ENCODE measurements at regions not wholly inside any gene's neighbourhood (a gene's known extent, or its start where the extent isn't known, plus 50 kb on each side); places are given as distances from the start of the nearest gene placed in this dataset.

DNA sequence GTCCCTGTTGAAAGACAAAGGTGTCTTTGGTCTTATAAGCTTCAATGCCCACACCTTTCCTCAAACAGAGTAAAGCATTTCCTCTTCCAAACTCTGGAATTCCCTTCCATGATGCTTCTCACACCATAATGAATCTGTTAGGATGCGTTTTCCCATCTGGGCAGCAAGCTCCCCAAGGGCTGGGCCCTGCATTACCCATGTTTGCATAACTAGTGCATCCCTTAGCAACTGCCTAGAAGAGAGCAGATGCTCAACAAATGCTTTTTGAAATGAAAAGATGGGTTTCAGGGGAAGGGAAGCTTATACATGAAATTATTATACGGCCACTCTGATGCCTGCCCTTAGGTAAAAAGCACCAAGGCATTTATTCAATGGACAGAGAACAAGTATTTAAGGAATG, 124.5 kb upstream of the CCL2 start:
- no peak for DNase-seq (ENCODE audit: low read depth in 2 of 2)

- DNase-seq (ENCODE audit: low read depth in 2 of 2), result no peak
Observed at GRCh38 chr17:34131386-34131785, 123.7 kb upstream of the CCL2 start.

- DNase-seq (ENCODE audit: low read depth in 2 of 2), result no peak
Observed at GRCh38 chr17:34133350-34133749, 121.7 kb upstream of the CCL2 start.

DNA sequence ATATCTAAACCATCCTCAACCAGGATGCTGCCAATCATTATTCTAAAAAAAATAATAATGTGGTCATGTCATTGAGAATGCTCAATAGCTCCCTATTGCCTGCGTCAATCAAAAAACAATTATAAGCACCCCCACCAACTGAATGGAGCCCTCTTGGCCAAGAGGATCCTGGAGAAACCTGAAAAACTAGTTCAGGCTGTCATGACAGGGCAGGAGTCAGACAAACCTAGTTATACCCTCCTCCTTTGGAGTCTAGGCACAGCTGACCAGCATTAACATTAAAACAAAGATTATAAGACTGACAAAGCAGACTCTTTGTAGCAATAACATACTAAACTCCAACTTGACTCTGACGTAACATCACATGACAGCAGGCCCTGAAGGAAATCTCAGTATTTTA, 119.2 kb upstream of the CCL2 start:
- DNase-seq (ENCODE audit: low read depth in 2 of 2), result no peak

DNA sequence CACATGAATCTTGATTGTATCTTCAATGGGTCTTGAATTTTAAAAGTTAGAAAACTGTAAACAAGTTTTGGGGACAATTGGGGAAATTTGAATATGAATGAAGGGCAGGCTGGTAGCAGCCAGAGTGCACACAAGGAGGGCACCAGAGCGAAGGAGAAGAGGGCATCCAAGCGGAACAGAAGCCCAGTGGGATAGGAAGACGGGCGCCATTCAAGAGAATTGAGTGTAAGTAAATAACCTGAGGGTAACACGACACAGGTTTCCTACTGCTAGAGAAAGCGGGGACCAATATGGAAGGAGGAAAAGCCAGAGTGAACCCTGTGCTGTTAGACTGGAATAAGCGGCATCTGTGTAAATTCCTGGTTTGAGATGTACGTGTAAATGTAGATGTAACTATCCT, 115.1 kb upstream of the CCL2 start:
- DNase-seq (ENCODE audit: low read depth in 2 of 2), result no peak

DNA sequence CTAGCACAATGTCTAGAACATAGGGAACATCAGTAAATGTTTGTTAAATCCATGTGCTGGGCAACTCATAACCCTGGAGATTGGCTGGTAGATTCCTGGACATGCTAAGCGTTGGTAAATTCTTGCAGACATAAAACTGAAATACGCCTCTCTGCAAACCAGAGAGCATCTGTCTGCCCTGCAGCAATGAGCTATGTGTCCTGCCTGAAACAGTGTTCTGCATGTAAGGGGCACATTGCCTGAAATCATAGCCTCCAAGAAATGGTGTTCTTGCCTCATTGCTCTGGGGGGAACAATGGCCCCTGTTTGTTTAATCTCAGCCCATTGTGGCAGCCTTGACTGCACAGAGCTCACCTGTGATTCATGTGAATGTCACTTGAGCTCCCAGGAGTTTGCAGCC, 113.5 kb upstream of the CCL2 start:
- DNase-seq (ENCODE audit: low read depth in 2 of 2), result no peak

- no peak for DNase-seq (ENCODE audit: low read depth in 2 of 2)
Observed at GRCh38 chr17:34143430-34143829, 111.7 kb upstream of the CCL2 start.

GRCh38 chr17:34146440-34147043, 108.5 kb upstream of the CCL2 start:
- peak in 1 of 2 donors; percentile 14 for DNase-seq (ENCODE audit: low read depth in 2 of 2)

- no peak for DNase-seq (ENCODE audit: low read depth in 2 of 2)
Observed at GRCh38 chr17:34151102-34151501, 104.0 kb upstream of the CCL2 start.

DNA sequence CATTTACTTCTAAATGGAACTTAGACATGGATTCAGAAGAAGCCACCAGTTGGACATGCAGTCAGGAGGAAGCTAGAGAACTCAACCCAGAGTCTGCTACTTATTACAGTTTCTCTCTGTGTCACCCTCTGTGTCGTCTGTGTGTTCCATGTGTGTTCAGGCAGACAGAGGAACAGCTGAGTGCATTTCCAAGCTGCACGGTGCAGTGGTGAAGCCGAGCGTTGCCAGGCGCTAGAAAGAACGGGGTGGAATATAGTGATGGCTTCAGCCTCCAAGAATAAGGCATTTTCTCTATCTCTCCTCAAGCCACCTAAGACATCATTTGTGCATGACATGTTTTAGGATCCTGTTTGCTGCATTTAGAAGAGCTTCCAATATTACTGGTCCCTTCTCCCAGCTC, 101.1 kb upstream of the CCL2 start:
- DNase-seq (ENCODE audit: low read depth in 2 of 2), result no peak

GRCh38 chr17:34154961-34155730, 99.9 kb upstream of the CCL2 start:
- no peak for DNase-seq (ENCODE audit: low read depth in 2 of 2)

- no peak for DNase-seq (ENCODE audit: low read depth in 2 of 2)
Observed at GRCh38 chr17:34155947-34156346, 99.1 kb upstream of the CCL2 start.

DNA sequence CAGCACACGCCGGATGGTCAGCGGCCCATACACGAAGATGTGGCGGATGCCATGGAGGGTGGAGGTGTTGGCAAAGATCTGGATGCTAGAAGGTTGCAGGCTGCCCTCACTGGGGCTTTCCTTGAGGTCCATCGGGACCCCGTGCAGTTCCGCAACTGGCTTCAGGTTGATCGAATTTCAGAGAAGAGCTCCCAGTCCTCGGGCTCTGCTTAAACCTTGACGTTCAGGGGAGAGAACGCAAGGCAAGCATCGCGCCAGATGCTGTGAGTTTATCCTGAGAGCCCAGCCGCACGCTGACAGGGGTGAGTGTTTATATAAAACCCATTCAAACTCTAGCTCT, 98.7 kb upstream of the CCL2 start:
- DNase-seq (ENCODE audit: low read depth in 2 of 2), result no peak

GRCh38 chr17:34156741-34157589, 98.1 kb upstream of the CCL2 start:
- no peak for DNase-seq (ENCODE audit: low read depth in 2 of 2)

DNA sequence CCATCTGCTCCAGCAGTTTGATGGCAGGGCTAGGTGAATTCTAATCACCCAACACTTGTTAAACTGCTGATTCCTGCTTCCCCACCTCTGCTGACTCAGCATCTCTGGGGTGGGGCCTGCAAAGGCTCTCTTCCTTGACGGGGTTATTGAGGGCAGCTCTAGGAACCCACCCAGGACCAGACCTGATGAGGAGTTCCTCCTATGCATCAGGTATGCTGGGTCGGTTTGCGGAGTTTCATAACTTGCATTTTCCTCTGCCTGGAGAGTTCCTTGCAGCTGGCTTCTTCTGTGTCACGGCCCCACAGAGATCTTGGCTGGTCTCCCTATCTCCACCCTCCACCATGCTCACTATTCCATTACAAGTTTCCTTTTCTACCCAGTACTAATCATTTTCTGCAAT, 93.4 kb upstream of the CCL2 start:
- DNase-seq (ENCODE audit: low read depth in 2 of 2), result no peak

DNA sequence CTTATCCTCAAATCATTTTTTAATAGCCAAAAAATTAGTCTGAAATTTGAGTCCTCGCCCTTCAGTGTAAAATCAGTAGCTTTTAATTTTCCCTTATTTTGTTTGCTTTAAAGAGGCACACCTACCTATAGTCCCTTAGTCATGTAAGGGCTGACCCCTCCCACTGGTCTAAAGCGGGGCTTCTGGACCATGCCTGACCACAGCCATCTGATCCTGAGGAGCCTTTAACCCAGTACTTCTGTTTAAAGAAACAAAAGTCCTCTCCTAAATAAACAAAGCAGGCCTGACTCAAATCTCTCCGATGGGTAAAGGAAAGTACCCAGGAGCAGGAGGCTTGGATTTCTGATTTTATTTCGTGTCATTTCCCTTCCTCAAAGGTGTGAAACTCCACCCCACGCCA, 92.0 kb upstream of the CCL2 start:
- DNase-seq (ENCODE audit: low read depth in 2 of 2), result no peak

DNA sequence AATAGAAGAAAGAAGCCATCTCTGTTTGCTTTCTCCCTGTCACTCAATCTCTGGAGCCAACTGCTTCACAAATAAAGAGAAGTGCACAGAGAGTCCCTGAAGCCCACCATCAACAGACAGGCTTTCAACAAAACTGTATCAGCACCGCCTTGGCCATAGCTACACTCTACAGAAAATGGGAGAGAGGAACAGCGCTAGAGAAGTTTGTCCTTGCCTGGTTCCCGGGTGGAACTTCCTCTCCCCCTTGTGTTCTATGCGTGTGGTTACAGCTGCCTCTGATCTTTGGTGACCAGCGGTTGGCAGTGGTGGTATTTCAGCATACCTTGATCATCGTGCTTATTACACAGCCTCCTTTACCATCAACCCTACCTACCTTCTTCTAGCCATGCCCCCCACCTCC, 91.4 kb upstream of the CCL2 start:
- no peak for DNase-seq (ENCODE audit: low read depth in 2 of 2)

GRCh38 chr17:34164837-34165236, 90.2 kb upstream of the CCL2 start:
- no peak for DNase-seq (ENCODE audit: low read depth in 2 of 2)

DNA sequence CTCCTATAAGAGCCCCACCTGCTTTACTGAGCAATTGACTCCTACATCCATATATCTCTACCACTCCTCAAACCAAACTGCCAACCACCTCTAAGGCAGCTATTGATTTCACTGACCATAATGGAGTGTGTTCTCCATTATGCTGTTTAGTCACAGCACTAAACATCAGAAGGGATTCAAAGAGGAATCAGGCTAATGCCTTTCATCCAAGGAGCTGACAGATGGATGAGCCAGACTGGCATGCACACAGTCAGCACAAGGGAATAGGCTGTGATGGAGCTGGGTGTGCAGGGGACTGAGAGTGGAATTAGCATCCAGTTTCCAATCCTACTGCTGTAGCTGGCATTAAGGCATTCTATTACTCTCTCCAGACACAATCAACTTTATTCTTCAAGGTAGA, 88.7 kb upstream of the CCL2 start:
- no peak for DNase-seq (ENCODE audit: low read depth in 2 of 2)

DNA sequence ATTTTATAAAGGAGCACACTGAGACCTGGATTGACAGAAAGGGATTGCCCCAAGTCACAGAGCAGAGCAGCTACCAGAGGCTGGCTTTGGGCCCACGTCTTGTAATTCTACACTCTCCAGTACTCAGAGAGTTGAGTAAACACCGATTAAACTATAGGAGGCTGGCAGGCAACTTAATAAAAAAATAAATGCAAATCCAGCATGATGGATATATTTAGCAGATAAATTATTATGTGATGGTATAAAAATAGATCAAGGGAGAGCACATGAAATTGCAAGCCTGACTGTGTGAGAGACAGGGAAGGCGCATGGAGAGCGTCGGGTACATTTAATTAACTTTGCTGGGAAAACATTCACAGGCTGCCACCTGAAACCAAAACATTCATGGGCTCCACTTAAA, 87.7 kb upstream of the CCL2 start:
- no peak for DNase-seq (ENCODE audit: low read depth in 2 of 2)

- DNase-seq (ENCODE audit: low read depth in 2 of 2), result no peak
Observed at GRCh38 chr17:34168989-34169388, 86.1 kb upstream of the CCL2 start.

GRCh38 chr17:34169496-34169895, 85.6 kb upstream of the CCL2 start:
- DNase-seq (ENCODE audit: low read depth in 2 of 2), result no peak

- DNase-seq (ENCODE audit: low read depth in 2 of 2), result peak in 1 of 2 donors; percentile 8
Observed at GRCh38 chr17:34171245-34171818, 83.8 kb upstream of the CCL2 start.

All from stimulated activated CD4-positive, alpha-beta T cell treated with anti-CD3 and anti-CD28 coated beads, Interleukin-1b, Interleukin-23, amount 100 ng/mL, for 1 hour (primary cell).